Glomerular visceral epithelial cell (primary cell): ENCODE measurements at regions not wholly inside any gene's neighbourhood (a gene's known extent, or its start where the extent isn't known, plus 50 kb on each side); places are given as distances from the start of the nearest gene placed in this dataset.
A peak's percentile ranks its signal among the peaks of the same experiment; 100 is the strongest.
"Not testable (repeated sequence)": the region's sequence is repeated elsewhere in the genome, so short reads cannot be mapped to it uniquely, and the experiment has no call there.

Experiments
- DNase-seq: peaks from one replicate; pipeline ENCODE4 v3.0.0-alpha.2; 2016; ENCODE audit errors: extremely low spot score

DNA sequence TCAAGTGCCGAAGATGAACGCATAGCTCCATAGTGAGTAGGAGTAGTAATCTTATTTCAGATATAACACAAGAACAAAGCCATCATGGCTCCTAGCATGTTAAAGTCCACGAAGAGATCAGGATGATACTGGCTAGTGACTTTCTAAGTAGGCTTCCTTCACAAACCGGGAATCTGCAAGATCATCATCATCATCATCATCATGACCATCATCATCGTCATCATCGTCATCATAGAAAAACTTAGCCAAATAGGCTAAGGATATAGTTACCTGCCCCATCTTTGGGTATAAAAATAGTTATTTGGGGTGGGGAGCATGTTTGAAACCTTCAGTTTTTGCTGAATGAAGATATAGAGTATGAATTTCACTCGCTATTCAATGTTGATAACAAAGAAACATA is 57.9 kb downstream of the PYDC2 start:
- no peak for DNase-seq

DNA sequence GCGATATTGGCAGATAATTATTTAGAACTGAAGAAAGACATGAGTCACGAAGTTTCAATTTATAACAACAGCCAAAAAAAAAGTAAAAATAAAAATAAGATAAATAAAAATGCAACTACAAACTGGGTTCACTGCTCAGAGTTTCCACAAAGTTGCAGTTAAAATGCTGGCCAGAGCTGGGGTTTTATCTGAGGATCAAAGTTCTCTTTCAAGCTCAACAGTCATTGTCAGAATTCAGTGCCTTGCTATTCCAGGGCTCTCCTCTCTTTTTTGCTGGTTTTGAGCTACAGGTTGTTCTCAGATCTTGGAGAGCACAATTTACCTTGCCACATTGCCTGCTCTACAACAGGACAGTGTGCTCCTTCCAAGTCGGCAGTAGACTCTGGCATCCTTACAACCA is 60.1 kb downstream of the PYDC2 start:
- no peak for DNase-seq

DNA sequence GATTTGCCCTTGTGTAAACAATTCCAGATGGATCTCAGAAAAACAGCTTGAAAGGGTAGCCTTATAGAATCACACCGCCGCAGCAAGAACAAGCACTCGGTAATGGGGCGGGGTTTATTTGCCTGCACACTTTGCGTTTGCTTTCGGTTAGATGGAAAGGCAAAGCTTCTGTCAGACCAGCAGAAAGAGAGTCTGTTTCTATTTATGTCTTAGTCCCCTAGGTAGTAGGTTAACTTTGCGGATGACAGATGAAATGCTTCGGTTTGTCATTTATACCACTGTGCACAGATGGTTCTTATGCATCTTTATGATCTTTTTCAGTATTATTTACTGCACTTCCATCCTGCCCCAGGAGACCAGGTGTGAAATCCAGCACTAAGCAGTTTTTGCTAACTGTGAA is 62.2 kb downstream of the PYDC2 start:
- DNase-seq, result no peak

DNA sequence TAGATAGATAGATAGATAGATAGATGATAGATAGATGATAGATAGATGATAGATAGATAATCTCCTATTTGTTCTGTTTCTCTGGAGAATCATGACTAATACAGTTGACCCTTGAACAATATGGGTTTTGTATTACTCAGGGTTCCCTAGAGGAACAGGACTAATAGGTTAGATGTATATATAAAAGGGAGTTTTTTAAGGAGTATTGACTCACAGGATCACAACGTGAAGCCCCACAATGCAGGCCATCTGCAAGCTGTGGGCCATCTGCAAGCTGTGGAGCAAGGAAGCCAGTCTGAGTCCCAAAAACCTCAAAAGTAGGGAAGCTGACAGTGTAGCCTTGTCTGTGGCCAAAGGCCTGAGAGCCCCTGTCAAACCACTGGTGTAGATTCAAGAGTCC is 67.6 kb downstream of the PYDC2 start:
- DNase-seq, result no peak

DNA sequence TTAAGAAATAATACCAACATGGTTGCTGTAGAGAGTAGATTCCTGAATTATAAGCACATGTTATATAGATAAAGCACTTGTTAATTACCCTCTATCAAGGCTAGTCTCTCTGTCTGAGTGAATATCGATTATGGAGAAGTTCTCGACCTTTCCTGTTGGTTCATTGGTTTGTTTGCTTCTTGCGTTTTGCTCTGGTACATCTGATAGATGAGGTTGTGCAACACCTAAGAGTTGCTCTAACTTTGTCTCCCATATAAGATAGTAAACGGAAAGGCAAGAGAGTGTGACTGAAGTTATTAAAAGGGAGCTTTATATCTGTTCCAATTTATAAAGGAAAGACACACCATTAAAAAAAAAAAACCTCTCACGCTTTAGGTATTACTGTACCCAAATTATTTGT is 69.0 kb downstream of the PYDC2 start:
- DNase-seq, result no peak

DNA sequence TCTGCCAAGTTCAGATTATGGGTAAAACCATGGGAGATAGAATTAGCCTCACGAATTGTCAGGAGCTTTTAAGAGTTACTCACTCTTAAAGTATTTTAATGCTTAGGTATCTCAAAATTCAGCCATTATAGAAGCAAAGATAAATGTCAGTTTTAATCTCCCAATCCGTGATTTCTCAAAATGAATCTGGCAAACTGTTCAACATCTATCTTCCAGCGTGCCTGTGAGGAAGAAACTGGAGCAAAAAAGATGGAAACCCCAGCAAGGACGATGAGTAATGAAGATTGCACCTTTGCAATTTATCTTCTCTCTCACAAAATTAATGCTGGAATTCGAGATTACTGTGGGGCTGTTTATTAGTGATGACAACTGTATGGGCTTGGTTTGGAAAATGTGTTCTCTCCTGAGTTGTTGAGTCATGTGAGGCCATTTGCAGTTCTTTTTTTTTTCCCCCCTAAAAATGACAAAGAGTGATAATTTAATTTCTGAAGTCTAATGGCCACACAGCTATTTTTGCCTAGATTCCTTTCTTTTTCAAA is 70.5 kb downstream of the PYDC2 start:
- no peak for DNase-seq

DNA sequence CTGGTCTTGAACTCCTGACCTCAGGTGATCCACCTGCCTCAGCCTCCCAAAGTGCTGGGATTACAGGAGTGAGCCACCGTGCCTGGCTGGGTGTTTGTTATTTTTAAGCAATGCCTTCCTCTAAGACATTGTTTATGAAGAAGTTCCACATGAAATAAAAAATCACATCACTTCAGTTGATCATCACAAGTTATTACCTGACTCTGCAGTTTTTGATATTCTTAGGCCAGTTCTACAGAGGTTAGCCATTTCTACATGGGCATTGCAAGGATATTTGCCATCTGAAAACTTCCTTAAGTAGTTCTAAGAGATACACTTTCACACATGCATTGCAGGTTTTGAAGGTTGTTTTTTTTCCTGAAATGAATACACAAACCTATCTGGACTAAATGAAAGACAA is 82.1 kb downstream of the PYDC2 start:
- DNase-seq, result no peak

DNA sequence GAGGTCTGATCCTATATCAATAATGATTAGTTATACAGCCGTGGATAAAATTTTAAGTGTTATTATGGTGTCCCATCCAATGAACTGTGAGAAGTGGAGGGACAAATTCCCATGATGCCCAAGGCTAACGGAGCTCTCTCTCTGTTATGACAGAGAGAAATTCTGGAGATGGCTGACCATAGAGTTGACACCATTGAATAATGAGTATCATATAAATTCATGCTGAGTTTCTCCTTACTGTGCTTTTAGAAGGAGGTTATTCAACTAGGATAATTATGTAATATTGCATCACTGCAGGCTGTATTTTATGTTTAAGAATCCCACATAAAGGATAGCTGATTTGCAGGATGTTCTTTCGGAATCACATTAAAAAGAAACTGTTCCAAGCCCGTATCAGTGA is 82.9 kb downstream of the PYDC2 start:
- DNase-seq, result no peak

DNA sequence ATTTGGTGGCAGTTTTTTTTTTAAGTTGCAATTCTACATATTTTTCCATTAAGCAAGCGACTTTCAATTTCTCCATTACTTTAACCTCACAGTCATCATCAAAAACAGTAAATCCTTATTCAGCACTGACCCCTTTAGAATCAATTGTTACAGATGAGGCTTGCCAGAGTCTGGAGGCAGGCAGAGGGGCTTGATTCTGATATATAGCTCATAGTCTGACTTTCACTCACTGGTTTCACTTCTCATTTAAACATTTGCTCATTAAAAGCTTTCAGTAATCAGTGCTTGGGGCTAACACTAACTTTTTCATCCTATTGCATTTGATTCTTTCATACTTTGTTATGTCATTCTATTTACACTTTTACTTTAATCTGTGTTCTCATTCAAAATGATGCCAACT is 88.4 kb downstream of the PYDC2 start:
- no peak for DNase-seq

DNA sequence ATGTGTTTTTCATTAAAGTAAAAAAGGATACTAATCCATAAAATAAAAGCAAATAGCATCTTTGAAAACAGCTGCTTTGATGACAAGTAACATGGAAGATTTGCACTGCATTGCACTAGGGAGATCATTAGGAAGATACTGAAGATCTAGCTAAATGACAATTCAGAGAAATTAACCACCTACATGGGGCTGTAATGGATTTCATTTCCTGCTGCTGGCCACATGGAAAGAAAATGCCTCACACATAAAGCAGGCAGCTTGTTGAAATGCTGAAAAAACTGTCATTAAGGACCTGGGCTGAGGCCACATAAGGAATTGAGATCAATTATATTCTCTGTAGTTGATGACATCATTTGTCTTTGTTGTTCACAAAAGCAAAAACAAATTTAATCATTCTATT is 94.1 kb downstream of the PYDC2 start:
- DNase-seq, result no peak

DNA sequence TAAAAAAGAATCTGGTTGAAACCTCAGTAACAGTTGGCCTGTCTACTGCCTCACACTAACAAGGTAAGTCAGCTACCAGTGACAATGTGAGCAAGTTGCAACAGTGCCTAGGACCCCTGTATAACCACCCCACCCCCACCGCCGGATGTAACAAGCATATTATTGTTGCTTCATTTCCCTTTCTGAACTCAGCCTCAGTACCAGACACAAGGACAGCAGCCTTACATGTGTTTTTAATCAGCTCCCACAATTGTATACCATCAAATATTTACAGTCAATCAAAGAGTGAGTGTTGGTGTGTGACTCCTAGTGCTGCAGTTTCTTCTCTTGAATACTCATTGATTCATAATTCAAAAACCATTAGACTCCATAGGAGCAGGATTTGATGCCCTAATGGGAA is 96.4 kb downstream of the PYDC2 start:
- no peak for DNase-seq

DNA sequence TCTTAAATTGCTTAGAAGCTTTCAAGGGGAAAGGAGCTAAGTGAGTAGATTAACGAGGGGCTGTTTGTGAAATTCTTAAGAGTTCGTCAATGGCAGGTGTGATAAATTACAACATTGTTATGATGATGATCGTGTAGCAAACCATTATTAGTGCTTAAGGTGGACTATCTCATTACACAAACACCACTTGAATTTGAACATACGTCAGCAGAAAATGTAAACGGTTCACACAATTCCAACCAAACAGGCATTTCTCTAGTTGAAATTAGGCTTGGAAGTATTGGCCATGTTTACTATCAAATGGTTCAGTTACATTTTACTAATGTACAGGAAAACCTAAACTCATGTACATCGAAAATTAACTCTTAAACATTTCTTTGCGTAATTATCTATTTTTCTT is 102.8 kb downstream of the PYDC2 start:
- DNase-seq, result no peak

DNA sequence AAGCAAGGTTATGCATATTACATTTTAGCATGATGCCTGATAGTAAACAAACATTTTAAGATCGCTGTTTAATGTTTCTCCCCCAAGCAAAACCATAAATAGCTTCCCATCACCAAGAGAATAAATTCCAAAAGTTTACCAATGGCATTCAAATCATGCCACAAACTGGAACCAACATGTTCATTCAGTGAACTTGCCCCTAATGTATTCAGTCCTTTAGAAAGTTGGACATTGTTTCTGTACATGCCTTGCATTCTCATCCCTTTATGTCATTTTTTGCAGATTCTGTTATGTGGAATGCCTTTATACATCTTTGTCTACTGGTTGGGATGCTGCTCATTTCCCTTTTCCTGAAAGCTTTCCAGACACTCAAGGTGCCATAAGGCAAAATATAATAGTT is 105.5 kb downstream of the PYDC2 start:
- DNase-seq, result peak; percentile 4

DNA sequence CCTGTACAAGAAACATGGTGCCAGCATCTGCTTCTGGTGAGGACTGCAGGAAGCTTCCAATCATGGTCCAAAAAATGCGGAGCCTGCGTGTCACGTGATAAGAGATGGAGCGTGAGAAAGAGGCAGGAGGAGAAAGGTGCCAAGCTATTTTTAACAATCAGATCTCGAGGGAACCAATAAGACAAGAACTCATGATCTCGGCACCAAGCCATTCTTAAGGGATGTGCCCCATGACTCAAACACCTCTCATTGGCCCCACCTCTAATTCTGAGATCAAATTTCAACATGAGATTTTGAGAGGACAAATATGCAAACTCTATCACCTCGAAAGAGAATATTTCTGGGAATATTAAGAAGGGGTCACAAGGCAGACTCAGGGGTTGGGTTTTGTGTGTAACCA is 107.2 kb downstream of the PYDC2 start:
- DNase-seq, result no peak

DNA sequence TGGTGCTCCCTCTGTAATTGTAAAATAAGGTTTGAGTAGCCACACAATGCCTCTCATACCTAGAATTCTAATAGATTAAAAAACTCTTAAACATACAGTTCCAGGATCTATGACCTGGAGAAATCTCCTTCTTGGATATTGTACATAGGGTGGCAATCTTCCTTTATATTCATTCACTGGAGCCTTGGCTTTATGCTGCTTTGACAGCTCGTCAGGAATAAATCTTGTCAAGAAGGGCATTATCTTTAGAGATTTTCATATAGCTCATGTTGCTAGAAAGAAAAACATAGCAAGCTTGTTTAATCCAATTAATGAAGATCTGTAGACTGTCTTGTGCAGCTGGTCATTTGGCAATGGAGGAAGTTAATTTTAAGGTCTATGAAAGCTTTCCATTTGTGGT is 131.1 kb downstream of the PYDC2 start:
- no peak for DNase-seq

DNA sequence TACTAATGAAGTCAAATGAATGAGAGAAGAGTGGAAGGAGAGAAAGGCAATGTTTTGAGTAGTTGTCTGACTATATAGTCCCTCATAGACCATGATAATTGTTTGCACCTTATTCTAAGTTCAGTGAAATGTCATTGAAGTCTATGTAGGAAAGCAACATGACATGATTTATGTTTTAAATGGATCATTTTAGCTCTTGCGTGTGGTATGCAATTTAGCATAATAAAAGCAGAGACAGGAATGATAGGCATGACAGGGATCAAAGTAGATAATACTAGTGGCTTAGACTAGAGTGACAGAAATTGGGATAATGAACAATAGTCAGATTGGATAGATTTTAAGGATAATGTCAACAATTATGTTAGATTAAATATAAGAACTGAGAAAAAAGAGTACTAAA is 132.5 kb downstream of the PYDC2 start:
- no peak for DNase-seq

DNA sequence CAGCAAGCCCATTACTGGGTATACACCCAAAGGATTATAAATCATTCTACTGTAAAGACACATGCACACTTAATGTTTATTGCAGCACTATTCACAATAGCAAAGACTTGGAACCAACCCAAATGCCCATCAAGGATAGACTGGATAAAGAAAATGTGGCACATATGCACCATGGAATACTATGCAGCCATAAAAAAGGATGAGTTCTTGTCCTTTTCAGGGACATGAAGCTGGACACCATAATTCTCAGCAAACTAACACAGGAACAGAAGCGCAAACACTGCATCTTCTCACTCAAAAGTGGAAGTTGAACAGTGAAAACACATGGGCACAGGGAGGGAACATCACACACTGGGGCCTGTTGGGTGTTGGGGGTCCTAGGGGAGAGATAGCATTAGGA is 154.5 kb downstream of the PYDC2 start:
- not testable (repeated sequence) for DNase-seq

DNA sequence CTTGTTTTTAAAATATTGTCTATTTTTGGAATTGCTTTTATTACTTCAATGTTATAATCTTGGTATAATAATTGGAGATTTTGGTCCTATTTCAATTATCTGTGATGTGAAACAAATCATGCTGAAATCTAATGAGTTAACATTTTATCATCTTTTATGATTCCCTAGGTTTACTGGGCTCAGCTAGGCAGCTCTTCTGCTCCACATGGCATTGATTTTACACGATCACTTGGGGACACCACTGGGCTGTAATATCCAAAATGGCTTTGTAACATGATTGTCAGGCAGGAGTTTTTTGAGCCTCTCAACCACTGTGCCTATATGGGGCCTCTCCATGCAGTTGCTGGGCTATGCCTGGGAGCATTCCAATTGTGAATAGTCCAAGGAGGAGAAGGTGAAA is 163.3 kb downstream of the PYDC2 start:
- DNase-seq, result no peak

DNA sequence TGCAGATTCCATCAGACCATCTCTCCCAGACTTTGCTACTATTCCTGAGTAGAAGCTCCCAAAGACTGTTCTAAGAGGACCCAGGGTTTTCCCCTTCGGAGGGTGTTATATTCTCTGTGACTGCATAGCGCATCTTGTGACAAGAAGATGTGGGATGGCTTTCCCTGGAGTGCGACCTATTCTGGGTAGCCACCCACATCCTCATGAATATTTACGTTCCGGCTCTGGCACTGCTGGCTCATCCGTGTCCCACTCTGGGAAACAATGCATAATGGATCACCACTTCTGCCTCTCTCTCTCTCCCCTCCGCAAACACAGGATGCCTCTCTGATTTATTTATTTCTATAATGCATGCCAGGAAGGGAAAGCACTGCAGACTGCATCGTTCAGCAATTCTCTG is 166.1 kb downstream of the PYDC2 start:
- no peak for DNase-seq

DNA sequence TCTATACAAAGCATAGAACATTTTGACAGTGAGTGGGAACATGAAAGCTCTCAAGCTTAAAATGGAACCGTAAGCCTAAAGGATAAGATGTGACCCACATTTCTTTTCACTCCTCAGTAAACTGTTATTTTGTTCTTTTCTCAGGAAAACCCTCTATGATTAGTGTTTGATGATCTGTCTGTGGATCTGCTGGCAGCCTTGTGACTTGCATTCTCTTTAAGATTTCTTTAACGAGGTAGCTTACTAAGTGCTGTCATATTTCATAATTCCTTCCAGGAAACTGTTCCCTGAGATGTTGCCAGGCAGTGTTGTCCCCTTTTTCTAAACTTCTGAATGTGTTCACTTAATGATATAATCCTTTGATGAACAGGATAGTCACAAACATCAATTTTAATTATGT is 167.6 kb downstream of the PYDC2 start:
- no peak for DNase-seq

DNA sequence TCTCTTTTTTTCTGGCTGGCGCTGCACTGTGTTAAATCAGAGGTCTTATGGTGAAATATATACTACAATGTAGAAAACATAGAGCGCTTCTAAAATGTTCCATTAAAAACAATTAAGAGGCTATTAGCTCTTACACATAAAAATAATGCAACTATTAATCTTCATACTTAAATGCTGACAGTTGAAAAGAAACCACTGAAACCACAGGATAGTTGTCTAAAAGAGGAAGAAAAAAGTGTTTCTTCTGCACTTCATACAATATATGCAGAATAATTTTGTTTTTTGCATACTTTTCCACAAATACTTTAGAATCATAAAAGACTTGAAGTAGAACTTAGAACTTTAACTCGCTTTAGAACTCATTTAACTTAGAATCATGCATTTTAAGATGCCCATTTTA is 170.5 kb downstream of the PYDC2 start:
- no peak for DNase-seq

DNA sequence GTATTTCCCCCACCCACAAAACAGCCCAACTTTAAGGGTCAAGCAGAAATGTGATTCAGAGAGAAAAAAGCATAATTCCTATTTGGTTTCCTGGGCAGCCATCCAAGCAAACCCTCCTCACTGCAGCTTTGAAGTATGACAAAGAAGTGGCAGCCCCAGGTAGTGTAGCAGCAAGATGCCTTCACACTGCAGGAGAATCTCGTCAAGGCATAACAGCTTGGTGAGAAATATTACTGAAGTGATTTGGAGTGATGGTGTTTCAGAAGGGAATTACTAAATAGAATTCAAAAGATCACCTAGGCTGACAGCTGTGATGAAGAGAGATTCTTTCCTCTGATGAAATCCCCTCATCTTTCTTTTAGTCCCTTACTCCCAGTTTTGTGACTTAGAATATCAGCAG is 173.9 kb downstream of the PYDC2 start:
- peak; percentile 14 for DNase-seq

DNA sequence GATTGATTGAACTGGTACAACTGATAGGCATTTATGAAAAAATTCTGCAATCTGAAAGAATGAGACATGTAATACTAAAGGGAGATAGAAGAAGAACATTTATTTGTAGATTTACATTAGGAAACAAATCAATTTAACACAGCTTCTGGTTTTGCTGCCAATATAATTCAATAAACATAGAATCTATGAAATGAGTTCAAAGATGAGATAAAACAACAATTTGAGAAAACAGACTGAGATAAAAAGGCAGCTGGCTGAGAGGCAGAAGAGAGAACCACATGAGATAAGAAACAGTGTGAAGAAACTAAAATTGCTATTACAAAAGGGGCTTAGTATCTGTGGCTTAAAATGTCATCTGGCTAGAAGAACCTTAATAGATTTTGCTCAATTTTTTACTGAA is 176.6 kb downstream of the PYDC2 start:
- DNase-seq, result no peak

DNA sequence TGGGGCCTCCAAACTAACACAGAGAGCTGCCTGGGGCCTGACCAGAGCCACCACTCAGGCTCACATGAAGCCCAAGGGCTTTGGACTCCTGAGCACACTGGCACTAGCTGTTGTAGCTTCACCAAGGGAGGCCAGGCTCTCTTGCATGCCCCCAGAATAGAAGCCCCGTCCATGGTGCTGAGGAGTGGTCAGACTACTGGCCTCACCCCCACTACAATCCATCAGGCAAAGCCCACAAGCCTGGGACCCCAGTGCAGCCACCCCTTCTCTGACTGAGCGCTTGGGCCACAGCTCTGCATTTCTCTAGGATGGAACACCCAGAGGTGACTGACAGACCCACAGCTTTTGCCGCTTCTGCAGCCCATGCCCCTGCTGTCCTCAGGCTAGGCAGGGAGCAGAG is 180.8 kb downstream of the PYDC2 start:
- DNase-seq, result no peak

DNA sequence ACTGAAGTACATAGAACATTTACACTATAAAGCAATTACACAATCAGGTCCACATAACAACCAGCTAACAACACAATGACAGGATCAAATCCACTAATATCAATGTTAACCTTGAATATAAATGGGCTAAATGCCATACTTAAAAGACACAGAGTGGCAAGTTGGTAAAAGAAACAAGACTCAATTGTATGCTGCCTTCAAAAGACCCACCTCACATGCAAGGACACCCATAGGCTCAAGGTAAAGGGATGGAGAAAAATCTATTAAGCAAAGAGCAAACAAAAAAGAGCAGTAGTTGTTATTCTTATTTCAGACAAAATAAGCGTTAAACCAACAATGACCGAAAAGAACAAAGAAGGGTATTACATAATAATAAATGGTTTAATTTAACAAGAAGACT is 183.3 kb downstream of the PYDC2 start:
- no peak for DNase-seq
